H1 (cell line): ENCODE measurements at regions not wholly inside any gene's neighbourhood (a gene's known extent, or its start where the extent isn't known, plus 50 kb on each side); places are given as distances from the start of the nearest gene placed in this dataset.

Experiments used
- CTCF ChIA-PET: fragments of 300-600 bp; sonication (Branson Sonifier 250); formaldehyde crosslinking; loops from one replicate; lab custom pipeline; 2021; ENCODE audit not compliant: partially characterized antibody; lab: Charles Lee
- POLR2A ChIA-PET: fragments of 300-600 bp; sonication (Branson Sonifier 250); formaldehyde crosslinking; loops from one replicate; lab custom pipeline; 2021; ENCODE audit warnings: inconsistent platforms; ENCODE audit not compliant: partially characterized antibody; lab: Charles Lee
- DNase-seq, 2 experiments: peaks; one replicate each; pipeline versions ENCODE4 v3.0.0 to v3.0.0-alpha.2; 2010 to 2022; ENCODE audit warnings: low spot score in 2 of 2, low read depth in 1 of 2, mixed read lengths in 1 of 2
- FAIRE-seq: peaks from 2 replicates; lab custom pipeline; 2011; peaks lifted over from hg19 to GRCh38; lab: Jason Lieb, UNC
- H2AFZ ChIP-seq: 2 replicates; pipeline ENCODE4 v1.8.1; 2012; ENCODE audit warnings: low read length, inconsistent platforms
- H2AK5ac ChIP-seq: 2 replicates; pipeline ENCODE4 v1.6.1; 2013; ENCODE audit warnings: low read depth, low read length
- H2BK120ac ChIP-seq: replicated peaks from 2 replicates; pipeline ENCODE3; 2013; ENCODE audit warnings: low read depth, low read length, inconsistent platforms
- H2BK12ac ChIP-seq: 2 replicates; pipeline ENCODE4 v1.6.1; 2013; ENCODE audit warnings: low read depth, low read length
- H2BK15ac ChIP-seq: 2 replicates; pipeline ENCODE4 v1.6.1; 2013; ENCODE audit warnings: low read length
- H2BK20ac ChIP-seq: 2 replicates; pipeline ENCODE4 v1.6.1; 2013; ENCODE audit warnings: low read length
- H2BK5ac ChIP-seq: 2 replicates; pipeline ENCODE4 v1.6.1; 2013; ENCODE audit warnings: low read depth, low read length
- H3K14ac ChIP-seq: 2 replicates; pipeline ENCODE4 v1.6.1; 2013; ENCODE audit warnings: inconsistent platforms; ENCODE audit not compliant: insufficient read length
- H3K18ac ChIP-seq: 2 replicates; pipeline ENCODE4 v1.6.1; 2013; ENCODE audit warnings: low read length; ENCODE audit errors: extremely low read depth
- H3K23ac ChIP-seq: 2 replicates; pipeline ENCODE4 v1.6.1; 2013; ENCODE audit warnings: inconsistent platforms; ENCODE audit not compliant: insufficient read length
- H3K23me2 ChIP-seq: 2 replicates; pipeline ENCODE4 v1.6.1; 2013; ENCODE audit warnings: low read depth, low read length
- H3K27ac ChIP-seq: 2 replicates; pipeline ENCODE4 v1.6.1; 2011; ENCODE audit warnings: low read depth, low read length, inconsistent platforms
- H3K27me3 ChIP-seq, 4 experiments: replicated peaks in 1 of 4; 1 replicate in 1 of 4; 2 replicates in 3 of 4; pipeline versions ENCODE4 v1.6.1 to v1.8.1; 2011 to 2013; ENCODE audit warnings: low read length in 3 of 4, mild to moderate bottlenecking in 3 of 4, inconsistent platforms in 2 of 4, mixed read lengths in 2 of 4, moderate library complexity in 1 of 4; ENCODE audit not compliant: control insufficient read depth in 3 of 4, insufficient read depth in 3 of 4; ENCODE audit errors: extremely low read depth in 1 of 4
- H3K36me3 ChIP-seq, 4 experiments: 2 replicates each; pipeline versions ENCODE4 v1.6.1 to v1.8.1; 2011 to 2013; ENCODE audit warnings: mild to moderate bottlenecking in 4 of 4, low read length in 3 of 4, moderate library complexity in 2 of 4, control low read depth in 1 of 4, inconsistent platforms in 1 of 4; ENCODE audit not compliant: insufficient read depth in 4 of 4, control insufficient read depth in 2 of 4
- H3K4ac ChIP-seq: replicated peaks from 2 replicates; pipeline ENCODE3; 2013; ENCODE audit warnings: low read length, low read depth, mixed read lengths, inconsistent platforms; ENCODE audit not compliant: insufficient read length
- H3K4me1 ChIP-seq, 4 experiments: replicated peaks in 1 of 4; 1 replicate in 1 of 4; 2 replicates in 3 of 4; pipeline versions ENCODE4 v1.6.1 to v1.8.1; 2011 to 2013; ENCODE audit warnings: low read length in 3 of 4, inconsistent platforms in 2 of 4, mixed read lengths in 1 of 4; ENCODE audit not compliant: insufficient read depth in 4 of 4, control insufficient read depth in 3 of 4
- H3K4me2 ChIP-seq, 2 experiments: 2 replicates each; pipeline versions ENCODE4 v1.6.1 to v1.8.1; 2011 to 2013; ENCODE audit warnings: low read depth in 2 of 2, low read length in 2 of 2, control low read depth in 1 of 2, inconsistent platforms in 1 of 2, mild to moderate bottlenecking in 1 of 2; ENCODE audit not compliant: insufficient read depth in 1 of 2
- H3K4me3 ChIP-seq, 4 experiments: fragments of 200-600, 300-600 bp in 1 of 4; sonication (generic), shearing (Covaris generic), sonication (Bioruptor Twin) in 1 of 4; 2 replicates each; pipeline versions ENCODE4 v1.5.1 to v1.8.1; 2011 to 2016; ENCODE audit warnings: low read length in 4 of 4, low read depth in 3 of 4, control low read depth in 2 of 4, inconsistent platforms in 2 of 4, mild to moderate bottlenecking in 2 of 4, mixed read lengths in 1 of 4, moderate library complexity in 1 of 4; ENCODE audit not compliant: insufficient read depth in 2 of 4; ENCODE audit errors: extremely low read depth in 1 of 4
- H3K56ac ChIP-seq: replicated peaks from 2 replicates; pipeline ENCODE3; 2013; ENCODE audit warnings: low read depth, mild to moderate bottlenecking, mixed read lengths, low read length, inconsistent platforms; ENCODE audit not compliant: insufficient read length
- H3K79me1 ChIP-seq: 2 replicates; pipeline ENCODE4 v1.6.1; 2013; ENCODE audit warnings: low read depth, low read length, control low read depth
- H3K79me2 ChIP-seq, 2 experiments: 2 replicates each; pipeline versions ENCODE4 v1.6.1 to v1.8.1; 2012 to 2013; ENCODE audit warnings: low read length in 2 of 2, mild to moderate bottlenecking in 2 of 2, inconsistent platforms in 1 of 2; ENCODE audit not compliant: insufficient read depth in 2 of 2, control insufficient read depth in 1 of 2
- H3K9ac ChIP-seq, 4 experiments: replicated peaks in 1 of 4; 1 replicate in 1 of 4; 2 replicates in 3 of 4; pipeline versions ENCODE4 v1.6.1 to v1.8.1; 2011 to 2013; ENCODE audit warnings: low read depth in 3 of 4, low read length in 3 of 4, control low read depth in 2 of 4, mild to moderate bottlenecking in 2 of 4, moderate library complexity in 2 of 4, inconsistent platforms in 1 of 4; ENCODE audit errors: extremely low read depth in 1 of 4
- H3K9me3 ChIP-seq, 2 experiments: 2 replicates each; pipeline versions ENCODE4 v1.6.1 to v1.8.1; 2012 to 2013; ENCODE audit warnings: mild to moderate bottlenecking in 2 of 2, moderate library complexity in 2 of 2, control low read depth in 1 of 2, inconsistent platforms in 1 of 2, low read depth in 1 of 2, low read length in 1 of 2, mixed read lengths in 1 of 2; ENCODE audit not compliant: insufficient read depth in 2 of 2
- H4K20me1 ChIP-seq, 2 experiments: replicated peaks in 1 of 2; 2 replicates each; pipeline versions ENCODE3 to v1.8.1; 2011 to 2013; ENCODE audit warnings: inconsistent platforms in 2 of 2, low read length in 2 of 2, mild to moderate bottlenecking in 1 of 2; ENCODE audit not compliant: insufficient read depth in 2 of 2, control insufficient read depth in 1 of 2
- H4K5ac ChIP-seq: 2 replicates; pipeline ENCODE4 v1.6.1; 2013; ENCODE audit warnings: low read length, low read depth, mixed read lengths, inconsistent platforms; ENCODE audit not compliant: insufficient read length
- H4K8ac ChIP-seq: 2 replicates; pipeline ENCODE4 v1.8.0; 2013; ENCODE audit warnings: mild to moderate bottlenecking, moderate library complexity, low read length, inconsistent platforms; ENCODE audit not compliant: insufficient read depth; ENCODE audit errors: extremely low read depth
- H4K91ac ChIP-seq: replicated peaks from 2 replicates; pipeline ENCODE3; 2013; ENCODE audit warnings: low read length, mixed read lengths, inconsistent platforms; ENCODE audit not compliant: insufficient read length
- BACH1 ChIP-seq: IDR thresholded peaks from 2 replicates; pipeline ENCODE4 v1.6.1; 2012; ENCODE audit warnings: low read length, improper control_type of control experiment
- CEBPB ChIP-seq: IDR thresholded peaks from 2 replicates; pipeline ENCODE4 v1.6.1; 2012; ENCODE audit warnings: low read depth, low read length
- CTBP2 ChIP-seq: IDR thresholded peaks from 2 replicates; pipeline ENCODE4 v1.7.0; 2011; ENCODE audit warnings: borderline replicate concordance, mild to moderate bottlenecking, moderate library complexity, mixed read lengths, low read length; ENCODE audit not compliant: insufficient read depth, insufficient read length
- EP300 ChIP-seq, 2 experiments: IDR thresholded peaks; 1 replicate in 1 of 2; 2 replicates in 1 of 2; pipeline ENCODE4 v1.6.1; 2011 to 2012; ENCODE audit warnings: low read depth in 2 of 2, low read length in 2 of 2, mild to moderate bottlenecking in 2 of 2, borderline replicate concordance in 1 of 2, inconsistent platforms in 1 of 2, moderate library complexity in 1 of 2
- EZH2 ChIP-seq: fragments of 200-600 bp; sonication (generic); IDR thresholded peaks from 2 replicates; pipeline ENCODE4 v1.7.1; 2012; ENCODE audit warnings: low read depth, mild to moderate bottlenecking, moderate library complexity, low read length, inconsistent platforms; ENCODE audit not compliant: severe bottlenecking
- HDAC2 ChIP-seq, 2 experiments: fragments of 300-600 bp in 1 of 2; sonication (generic) in 1 of 2; IDR thresholded peaks; 2 replicates each; pipeline ENCODE4 v1.6.1; 2011 to 2012; ENCODE audit warnings: low read depth in 2 of 2, low read length in 2 of 2, mild to moderate bottlenecking in 2 of 2, moderate library complexity in 2 of 2, borderline replicate concordance in 1 of 2, inconsistent platforms in 1 of 2
- HDAC6 ChIP-seq: IDR thresholded peaks from one replicate; pipeline ENCODE4 v1.7.1; 2012; ENCODE audit warnings: low read depth, mild to moderate bottlenecking, inconsistent platforms, low read length, moderate library complexity
- KDM4A ChIP-seq: IDR thresholded peaks from one replicate; pipeline ENCODE4 v1.7.1; 2012; ENCODE audit warnings: low read depth, mild to moderate bottlenecking, moderate library complexity, low read length, inconsistent platforms; ENCODE audit not compliant: severe bottlenecking
- MAX ChIP-seq: IDR thresholded peaks from 2 replicates; pipeline ENCODE4 v1.6.1; 2012; ENCODE audit warnings: inconsistent platforms
- POLR2AphosphoS5 ChIP-seq: IDR thresholded peaks from 2 replicates; pipeline ENCODE4 v1.6.1; 2011; ENCODE audit warnings: low read depth, low read length
- SP1 ChIP-seq: IDR thresholded peaks from 2 replicates; pipeline ENCODE4 v1.6.1; 2011; ENCODE audit warnings: low read depth, low read length
- SUZ12 ChIP-seq: fragments of 200-600 bp; sonication (generic); IDR thresholded peaks from 2 replicates; pipeline ENCODE4 v1.6.1; 2012; ENCODE audit warnings: mild to moderate bottlenecking, inconsistent platforms, low read length, moderate library complexity, mixed read lengths
- TAF7 ChIP-seq: optimal IDR thresholded peaks from 2 replicates; pipeline ENCODE3; 2011; ENCODE audit warnings: low read depth, mild to moderate bottlenecking, inconsistent platforms, low read length, moderate library complexity, borderline replicate concordance
- WGBS, 2 experiments: shearing (Covaris generic) in 1 of 2; methylation state at CpG; one replicate each; pipeline versions ENCODE4 v1.1.6 to v1.1.7; 2013 to 2015; ENCODE audit warnings: low lambda C conversion rate in 2 of 2, mixed read lengths in 2 of 2, inconsistent platforms in 1 of 2, low coverage in 1 of 2, missing lambda C conversion rate in 1 of 2; ENCODE audit not compliant: insufficient replicate concordance in 2 of 2, insufficient coverage in 1 of 2, insufficient read length in 1 of 2; ENCODE audit errors: extremely low coverage in 1 of 2, missing lambda C conversion rate in 1 of 2; 5-methylcytosine and 5-hydroxymethylcytosine counted together

DNA sequence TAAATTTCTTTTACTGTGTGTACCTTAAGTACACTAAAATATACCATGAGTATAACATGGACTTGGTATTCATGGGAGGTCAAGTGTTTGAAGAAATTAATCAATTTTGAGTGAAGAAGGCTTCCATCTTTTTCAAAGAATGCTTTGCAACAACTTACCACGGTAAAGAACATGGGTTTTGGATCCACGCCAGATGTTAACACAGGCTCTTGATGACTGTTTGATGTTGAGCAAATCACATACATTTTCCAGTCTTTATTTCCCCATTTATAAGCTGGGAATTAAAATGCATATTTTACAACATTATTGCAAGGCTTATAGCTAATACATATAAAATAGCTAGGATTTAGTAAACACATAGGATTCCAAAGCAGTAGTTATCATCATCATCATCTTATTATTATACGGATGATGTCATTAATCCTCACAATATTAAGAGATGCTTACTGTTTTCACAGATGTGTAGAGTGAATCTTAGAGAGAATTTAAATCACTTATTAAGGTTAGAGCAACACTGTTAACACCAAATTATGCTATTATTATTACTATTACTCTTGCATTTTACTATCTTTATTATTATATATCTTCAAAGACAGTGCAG is 362.0 kb downstream of the PRELID2 start:
- Histone ChIP-seq H3K56ac (no peak overlapping the region), H2BK15ac (no peak overlapping the region), H2AFZ (no peak overlapping the region), H2BK12ac (no peak overlapping the region), H3K27ac (no peak overlapping the region), H3K79me2 (no peaks in the 10 kb centered on the region), H4K20me1 (no peaks in the 10 kb centered on the region), H3K14ac (no peak overlapping the region), H3K18ac (no peak overlapping the region), H2BK20ac (no peak overlapping the region), H3K23me2 (no peaks in the 10 kb centered on the region), H3K4ac (no peak overlapping the region), H3K9ac (no peak overlapping the region), H2BK120ac (no peak overlapping the region), H3K23ac (no peak overlapping the region), H4K5ac (no peak overlapping the region), H3K9me3 (no peaks in the 10 kb centered on the region), H2AK5ac (no peak overlapping the region), H3K4me3 (no peak overlapping the region), H4K8ac (no peak overlapping the region), H3K27me3 (no peaks in the 10 kb centered on the region), H3K4me1 (no peaks in the 10 kb centered on the region), H3K36me3 (no peaks in the 10 kb centered on the region), H2BK5ac (no peak overlapping the region), H3K4me2 (no peak overlapping the region), H4K91ac (no peak overlapping the region), H3K79me1 (no peaks in the 10 kb centered on the region)
- WGBS, 2 experiments: 93% methylated on average over 3 of the region's 3 CpGs; no CpG with 5 or more reads in 1 of the 2 experiments
- ChIA-PET CTCF (no interaction called here), POLR2A (no interaction called here)
- FAIRE-seq: no peak
- DNase-seq: no peak
- TF ChIP-seq MAX (no peak), EZH2 (no peak), TAF7 (no peak), CTBP2 (no peak), KDM4A (no peak), SP1 (no peak), SUZ12 (no peak), POLR2AphosphoS5 (no peak), HDAC2 (IDR thresholded peaks at IDR 0.05; ENCODE audit: borderline replicate concordance in 1 of 2, low read depth in 2 of 2, low read length in 2 of 2) (no peak), CEBPB (no peak), EP300 (IDR thresholded peaks at IDR 0.05; ENCODE audit: borderline replicate concordance in 1 of 2, low read depth in 2 of 2, low read length in 2 of 2) (no peak), HDAC6 (no peak), BACH1 (no peak)
